ENCODE measurements at regions not wholly inside any gene's neighbourhood (a gene's known extent, or its start where the extent isn't known, plus 50 kb on each side); places are given as distances from the start of the nearest gene placed in this dataset.

DNA sequence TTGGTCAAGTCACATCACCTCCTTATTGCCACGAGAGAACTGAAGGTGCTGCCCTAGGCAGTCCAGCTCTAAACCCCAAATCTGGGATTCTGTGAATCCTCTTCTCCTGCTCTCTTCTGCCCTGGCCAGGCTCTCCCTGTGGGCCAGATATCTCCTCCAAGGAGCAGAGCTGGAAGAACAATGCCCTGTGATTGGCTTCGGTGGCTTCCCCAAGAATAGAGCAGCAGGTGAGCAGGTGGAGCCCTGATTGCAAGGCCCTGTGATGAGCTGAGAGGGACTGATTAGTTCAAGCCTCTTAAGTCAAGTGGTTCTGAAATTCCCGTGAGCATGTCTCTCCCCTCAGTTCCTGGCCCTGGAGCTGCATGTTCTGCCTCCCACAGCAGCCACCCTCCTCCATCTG lies 175.3 kb upstream of the BRINP1 start:
- TF ChIP-seq, protein P1, sequence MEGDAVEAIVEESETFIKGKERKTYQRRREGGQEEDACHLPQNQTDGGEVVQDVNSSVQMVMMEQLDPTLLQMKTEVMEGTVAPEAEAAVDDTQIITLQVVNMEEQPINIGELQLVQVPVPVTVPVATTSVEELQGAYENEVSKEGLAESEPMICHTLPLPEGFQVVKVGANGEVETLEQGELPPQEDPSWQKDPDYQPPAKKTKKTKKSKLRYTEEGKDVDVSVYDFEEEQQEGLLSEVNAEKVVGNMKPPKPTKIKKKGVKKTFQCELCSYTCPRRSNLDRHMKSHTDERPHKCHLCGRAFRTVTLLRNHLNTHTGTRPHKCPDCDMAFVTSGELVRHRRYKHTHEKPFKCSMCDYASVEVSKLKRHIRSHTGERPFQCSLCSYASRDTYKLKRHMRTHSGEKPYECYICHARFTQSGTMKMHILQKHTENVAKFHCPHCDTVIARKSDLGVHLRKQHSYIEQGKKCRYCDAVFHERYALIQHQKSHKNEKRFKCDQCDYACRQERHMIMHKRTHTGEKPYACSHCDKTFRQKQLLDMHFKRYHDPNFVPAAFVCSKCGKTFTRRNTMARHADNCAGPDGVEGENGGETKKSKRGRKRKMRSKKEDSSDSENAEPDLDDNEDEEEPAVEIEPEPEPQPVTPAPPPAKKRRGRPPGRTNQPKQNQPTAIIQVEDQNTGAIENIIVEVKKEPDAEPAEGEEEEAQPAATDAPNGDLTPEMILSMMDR (IDR thresholded peaks at IDR 0.05) = no peak
- no peak for TF ChIP-seq POLR2A (IDR thresholded peaks at IDR 0.05)
